ENCODE measurements at regions not wholly inside any gene's neighbourhood (a gene's known extent, or its start where the extent isn't known, plus 50 kb on each side); places are given as distances from the start of the nearest gene placed in this dataset.
"Not testable (repeated sequence)": the region's sequence is repeated elsewhere in the genome, so short reads cannot be mapped to it uniquely, and the experiment has no call there.

- no peak for FAIRE-seq
Measured at GRCh38 chr1:60847855-60848582, 234.3 kb upstream of the NFIA start.

- FAIRE-seq: no peak
Measured at GRCh38 chr1:60847391-60847790, 235.0 kb upstream of the NFIA start.

GRCh38 chr1:60845659-60846058, 236.7 kb upstream of the NFIA start:
- FAIRE-seq: not testable (repeated sequence)

DNA sequence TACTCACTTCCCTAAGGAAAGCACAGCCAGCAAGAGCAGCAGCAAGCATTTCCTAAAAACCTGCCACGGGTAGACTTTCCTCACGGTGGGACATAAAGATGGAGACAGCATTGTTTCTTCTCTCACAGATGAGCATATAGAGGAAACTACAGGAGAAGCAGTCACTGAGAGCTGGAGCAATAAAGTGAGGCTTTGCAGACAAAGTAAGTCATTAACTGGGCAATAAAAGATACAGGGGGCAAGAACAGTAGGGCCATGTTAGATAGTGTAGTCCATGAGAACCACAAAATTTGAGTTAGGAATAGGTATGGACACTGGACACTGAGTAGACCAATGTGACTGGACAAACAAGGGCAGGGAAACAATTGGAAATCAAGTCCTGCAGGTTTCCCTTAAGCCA, 240.1 kb upstream of the NFIA start:
- FAIRE-seq: no peak

- no peak for FAIRE-seq
Measured at GRCh38 chr1:60841116-60842046, 241.0 kb upstream of the NFIA start.

GRCh38 chr1:60840476-60840875, 241.9 kb upstream of the NFIA start:
- not testable (repeated sequence) for FAIRE-seq

DNA sequence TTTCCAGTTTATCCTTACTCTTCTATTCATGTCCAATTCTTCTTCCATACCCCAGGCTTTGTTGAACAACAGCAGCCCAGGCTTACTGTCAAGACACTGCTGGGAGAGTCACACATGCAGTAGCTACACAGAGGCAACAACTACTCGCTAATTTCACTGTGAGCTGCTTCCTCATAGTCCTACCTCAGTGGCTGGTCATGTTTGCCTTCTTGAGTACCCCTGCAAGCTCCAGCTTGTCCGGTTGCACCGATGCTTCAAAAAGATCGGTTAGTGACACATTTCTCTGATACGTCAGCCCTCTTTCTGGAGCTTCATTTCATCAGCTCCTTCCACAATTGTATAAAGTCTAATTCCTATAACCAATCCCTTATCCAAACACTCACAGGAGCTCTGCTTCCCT, 246.7 kb upstream of the NFIA start:
- no peak for FAIRE-seq

DNA sequence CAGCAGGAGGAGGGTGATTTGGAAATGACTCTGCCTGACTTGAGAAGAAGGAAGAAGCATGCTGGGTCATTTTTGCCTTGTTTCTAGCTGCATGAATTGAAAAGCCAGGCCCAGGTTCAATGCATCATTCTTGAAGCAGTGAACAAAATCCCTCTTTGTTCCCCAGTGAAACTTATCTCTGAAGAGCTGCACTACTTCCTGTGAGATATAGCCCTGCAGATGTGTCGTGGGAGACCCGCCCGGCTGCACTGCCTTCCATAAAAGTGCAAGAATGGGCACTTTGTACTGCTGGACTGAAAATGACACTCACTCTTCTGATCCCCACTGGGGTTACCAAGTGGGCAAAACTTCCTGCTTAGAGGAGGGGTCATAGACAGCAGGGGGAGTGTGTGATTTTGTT, 249.2 kb upstream of the NFIA start:
- no peak for FAIRE-seq

- FAIRE-seq: no peak
Measured at GRCh38 chr1:60832367-60832766, 250.0 kb upstream of the NFIA start.

DNA sequence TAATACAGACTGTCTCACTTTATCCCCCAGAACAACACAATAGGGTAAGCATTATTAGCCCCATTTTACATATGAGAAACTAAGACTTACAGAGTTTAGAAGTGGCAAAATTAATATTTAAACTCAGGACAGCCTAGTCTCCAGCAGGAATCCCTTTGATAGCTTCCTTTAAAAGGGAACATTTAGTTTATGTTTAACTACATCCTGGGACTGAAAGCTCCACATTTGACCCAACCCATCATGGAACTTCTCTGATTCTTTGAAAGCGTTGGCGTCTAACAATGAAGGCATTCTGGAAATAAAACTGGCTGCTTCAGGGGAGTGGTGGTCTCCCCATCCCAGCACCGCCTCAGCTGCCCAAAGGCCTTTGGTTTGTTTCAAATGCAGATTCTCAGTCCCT, 250.6 kb upstream of the NFIA start:
- FAIRE-seq: no peak

DNA sequence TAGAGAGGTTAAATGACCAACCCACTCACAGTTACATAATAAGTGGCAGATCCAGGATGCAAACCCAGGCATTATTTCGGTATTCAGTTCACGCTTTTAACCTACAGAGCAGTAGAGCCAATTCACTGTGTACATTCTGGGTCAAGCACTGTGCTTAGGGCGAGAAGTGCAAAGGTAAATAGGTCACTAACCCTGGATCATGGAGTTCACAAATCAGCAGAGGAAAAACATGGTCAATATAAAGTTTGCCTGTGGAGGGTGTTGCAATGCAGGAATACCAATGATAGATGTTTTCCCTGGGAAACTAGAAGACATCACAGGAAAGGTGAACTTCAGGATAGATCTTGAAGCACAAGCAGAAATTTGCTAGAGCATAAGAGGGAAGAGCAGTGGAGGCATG, 253.4 kb upstream of the NFIA start:
- FAIRE-seq: no peak

DNA sequence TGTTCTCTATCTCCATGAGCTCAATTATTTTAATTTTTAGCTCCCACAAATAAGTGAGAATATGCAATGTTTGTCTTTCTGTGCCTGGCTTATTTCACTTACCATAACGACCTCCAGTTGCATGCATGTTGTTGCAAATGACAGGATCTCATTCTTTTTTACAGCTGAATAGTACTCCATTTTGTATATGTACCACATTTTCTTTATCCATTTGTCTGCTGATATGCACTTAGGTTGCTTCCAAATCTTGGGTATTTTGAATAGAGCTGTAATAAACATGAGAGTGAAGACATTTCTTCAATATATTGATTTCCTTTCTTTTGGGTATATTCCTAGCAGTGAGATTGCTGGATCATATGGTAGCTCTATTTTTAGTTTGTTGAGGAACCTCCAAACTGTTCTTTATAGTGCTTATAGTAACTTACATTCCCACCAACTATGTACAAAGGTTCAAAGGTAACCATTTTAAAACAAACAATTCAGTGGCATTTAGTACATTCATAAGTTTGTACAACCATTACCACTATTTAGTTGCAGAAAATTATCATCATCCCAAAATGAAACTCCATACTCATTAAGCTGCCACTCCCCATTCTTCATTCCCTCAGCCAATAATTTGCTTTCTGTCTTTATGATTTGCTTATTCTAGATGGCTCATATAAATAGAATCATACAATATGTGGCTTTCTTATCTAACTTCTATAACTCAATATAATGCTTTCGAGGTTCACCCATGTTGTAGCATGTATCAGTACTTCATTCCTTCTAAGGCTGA, 255.9 kb upstream of the NFIA start:
- FAIRE-seq: no peak

DNA sequence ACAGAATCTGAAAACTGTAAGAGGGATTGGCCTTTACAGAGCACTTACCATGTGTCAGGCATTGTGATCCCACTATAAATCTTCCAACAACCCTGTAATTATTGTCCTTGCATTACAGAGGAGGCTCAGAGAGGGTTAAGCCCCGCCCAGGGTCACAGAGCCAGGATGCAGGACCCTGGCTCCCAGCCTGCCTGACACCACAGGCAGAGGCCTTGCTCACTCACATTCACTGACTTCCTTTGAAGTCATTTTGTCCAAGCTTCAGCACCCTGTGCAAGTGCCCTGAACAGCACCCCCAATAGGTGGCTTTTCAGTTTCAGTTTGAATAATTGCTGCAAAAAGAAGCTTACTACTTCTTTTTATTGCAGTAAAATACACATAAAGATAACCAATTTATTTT, 256.8 kb upstream of the NFIA start:
- no peak for FAIRE-seq

DNA sequence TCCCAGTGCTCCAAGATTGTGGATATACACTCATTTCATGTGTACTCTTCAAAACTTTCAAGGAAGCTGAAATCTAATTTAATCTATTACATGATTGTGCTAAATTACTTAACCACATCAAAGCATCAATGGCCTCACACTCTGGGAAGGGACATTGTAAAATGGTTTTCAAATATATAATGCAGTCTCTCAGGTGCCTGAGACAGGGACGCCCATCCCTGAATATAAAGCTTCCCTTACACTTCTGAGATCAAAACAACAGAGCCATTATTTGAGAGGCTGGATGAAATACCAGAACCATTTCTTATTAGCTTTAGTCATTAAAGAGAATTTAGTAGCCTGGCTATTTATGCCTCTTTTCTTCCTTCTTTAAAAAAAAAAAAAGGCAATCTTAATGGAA, 259.2 kb upstream of the NFIA start:
- no peak for FAIRE-seq

GRCh38 chr1:60822252-60822651, 260.1 kb upstream of the NFIA start:
- FAIRE-seq: no peak

DNA sequence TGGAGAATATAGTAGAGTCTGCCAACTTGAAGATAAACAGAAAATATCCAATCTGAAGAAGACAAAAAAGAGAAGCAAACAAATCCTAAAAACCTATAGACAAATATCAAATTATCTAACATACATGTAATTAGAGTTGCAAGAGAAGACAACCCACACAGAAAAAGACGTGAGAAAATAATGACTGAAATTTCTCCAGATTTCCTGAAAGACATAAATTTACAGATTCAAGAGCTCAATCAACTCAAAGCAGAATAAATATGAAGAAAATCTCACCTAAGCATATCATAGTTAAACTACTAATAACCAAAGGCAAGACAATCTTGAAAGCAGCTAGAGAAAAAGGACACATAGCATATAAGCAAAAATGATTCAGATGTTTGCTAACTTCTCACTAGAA, 261.2 kb upstream of the NFIA start:
- no peak for FAIRE-seq

GRCh38 chr1:60818969-60819701, 263.2 kb upstream of the NFIA start:
- FAIRE-seq: no peak

DNA sequence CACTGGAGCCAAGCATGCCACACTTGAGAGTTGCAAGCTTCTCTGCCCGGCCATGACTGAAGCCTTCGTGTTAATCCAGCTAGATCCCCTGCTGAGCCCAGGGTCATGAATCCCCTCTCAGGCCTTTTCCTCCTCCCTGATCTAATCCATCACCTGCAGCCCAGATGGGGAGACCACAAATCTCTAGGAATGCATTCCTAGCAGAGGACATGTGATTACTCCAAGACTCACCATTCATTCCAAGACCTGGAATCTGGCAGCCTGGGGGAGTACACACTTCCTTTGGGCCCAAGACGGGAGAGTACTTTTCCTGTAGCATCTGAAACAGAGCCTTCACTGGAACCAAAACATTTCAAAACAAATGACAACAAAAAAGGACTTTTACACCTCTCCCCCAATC, 269.3 kb upstream of the NFIA start:
- no peak for FAIRE-seq

- no peak for FAIRE-seq
Measured at GRCh38 chr1:60809204-60809980, 273.0 kb upstream of the NFIA start.

DNA sequence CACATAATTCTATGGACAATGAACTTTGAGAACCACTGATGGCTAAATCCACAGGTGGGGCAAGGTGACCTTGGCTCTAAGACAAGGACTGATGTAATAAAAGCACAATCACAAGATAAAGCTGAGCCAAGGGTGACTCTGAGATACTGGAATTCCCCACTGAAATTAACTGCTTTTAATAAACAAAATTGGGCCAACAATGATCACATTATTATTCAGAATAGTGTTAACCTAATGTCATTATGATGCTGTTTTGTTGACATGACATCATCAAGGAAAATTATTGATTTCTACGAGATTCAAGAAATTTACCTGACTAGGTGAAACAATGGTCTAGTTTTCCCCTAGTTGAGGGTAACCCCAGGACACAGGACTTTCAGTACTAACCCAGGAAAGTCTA, 273.7 kb upstream of the NFIA start:
- FAIRE-seq: no peak

- FAIRE-seq: no peak
Measured at GRCh38 chr1:60802884-60803283, 279.5 kb upstream of the NFIA start.

- no peak for FAIRE-seq
Measured at GRCh38 chr1:60797351-60797750, 285.0 kb upstream of the NFIA start.
